Heart left ventricle (tissue), 13 donors: ENCODE measurements at regions not wholly inside any gene's neighbourhood (a gene's known extent, or its start where the extent isn't known, plus 50 kb on each side); places are given as distances from the start of the nearest gene placed in this dataset.

Experiments used
- CTCF ChIP-seq, 12 donors: fragments of 200-600 bp; sonication (generic) in 4 of 12; IDR thresholded peaks; one replicate each; pipeline versions ENCODE4 v1.5.0 to v1.8.0; 2018 to 2022; ENCODE audit warnings: antibody characterized with exemption in 12 of 12, mild to moderate bottlenecking in 5 of 12
- POLR2A ChIP-seq, 2 donors: fragments of 450-650 bp; IDR thresholded peaks; one replicate each; pipeline ENCODE4 v1.6.1; 2017; ENCODE audit warnings: antibody characterized with exemption in 2 of 2, mild to moderate bottlenecking in 2 of 2, moderate library complexity in 2 of 2
- donor health status: ischemic (EF 13 %, LVEDD 7.1; RV severe dilation, severe dysfunction).
- donor health status: DM: no; HTN: yes; CAD: no.
- donor health status: DM: no; HTN: no; CAD: no.
- donor health status: ischemic (EF 25% LVEDD 6.9; RV normal size, moderate dysfunction).
- donor health status: ischemic (EF 25% LVEDD 5.7; RV mildly dilated, moderate dysfunction).
- donor health status: ischemic (EF 35%, LVEDD 5.7; RV mildly dilated, moderate dysfunction).
- donor health status: nonischemic (EF 11% LVEDD 7.7; RV severe dilation, severe dysfunction).
- donor health status: DM: yes; HTN: yes; CAD: no.
- donor health status: PGD.
- donor health status: ischemic (EF 29% LVEDD 5.4; RV normal size, mild dysfunction).
- donor health status: nonischemic (EF 23%, LVEDD 6.1; RV moderate dilation, normal function).

GRCh38 chr3:78312851-78313250, 1273.0 kb downstream of the ROBO2 start:
- no peak for TF ChIP-seq CTCF (IDR thresholded peaks at IDR 0.05)
- no peak for TF ChIP-seq POLR2A (IDR thresholded peaks at IDR 0.05)
